Lung (tissue), 11 donors: ENCODE measurements at regions not wholly inside any gene's neighbourhood (a gene's known extent, or its start where the extent isn't known, plus 50 kb on each side); places are given as distances from the start of the nearest gene placed in this dataset.

Source experiments
- ATAC-seq: fragments of 200-7000 bp; cut with Tn5 transposase; one replicate; pipeline ENCODE4 v1.9.1; 2020; ENCODE audit warnings: moderate number of reproducible peaks; ENCODE audit not compliant: insufficient read depth, low FRiP score
- DNase-seq, 3 donors: peaks; one replicate each; pipeline ENCODE4 v3.0.0-alpha.2; 2013 to 2017
- H3K27ac ChIP-seq, 2 donors: one replicate each; pipeline ENCODE4 v1.5.1; 2013; ENCODE audit warnings: mild to moderate bottlenecking in 2 of 2, moderate library complexity in 2 of 2, control low read depth in 1 of 2, inconsistent platforms in 1 of 2, low read depth in 1 of 2, low read length in 1 of 2
- H3K27me3 ChIP-seq, 3 donors: one replicate each; pipeline ENCODE4 v1.5.1; 2013; ENCODE audit warnings: low read length in 2 of 3; ENCODE audit not compliant: control insufficient read depth in 3 of 3, insufficient read depth in 3 of 3
- H3K36me3 ChIP-seq, 4 donors: one replicate each; pipeline ENCODE4 v1.5.1; 2013; ENCODE audit warnings: low read length in 4 of 4, mild to moderate bottlenecking in 1 of 4, moderate library complexity in 1 of 4; ENCODE audit not compliant: control insufficient read depth in 4 of 4, insufficient read depth in 4 of 4
- H3K4me1 ChIP-seq, 5 donors: one replicate each; pipeline ENCODE4 v1.5.1; 2013; ENCODE audit warnings: low read length in 5 of 5, mild to moderate bottlenecking in 2 of 5, moderate library complexity in 1 of 5; ENCODE audit not compliant: control insufficient read depth in 5 of 5, insufficient read depth in 5 of 5
- H3K4me3 ChIP-seq: one replicate; pipeline ENCODE4 v1.5.1; 2013; ENCODE audit warnings: mild to moderate bottlenecking, control low read depth, moderate library complexity
- H3K9ac ChIP-seq, 2 donors: one replicate each; pipeline ENCODE4 v1.5.1; 2013; ENCODE audit warnings: low read length in 2 of 2, control low read depth in 1 of 2; ENCODE audit not compliant: insufficient read depth in 1 of 2
- H3K9me3 ChIP-seq, 4 donors: one replicate each; pipeline ENCODE4 v1.5.1; 2013; ENCODE audit warnings: low read length in 3 of 4, mild to moderate bottlenecking in 1 of 4, moderate library complexity in 1 of 4; ENCODE audit not compliant: control insufficient read depth in 4 of 4, insufficient read depth in 3 of 4
- CTCF ChIP-seq: IDR thresholded peaks from 2 replicates; pipeline ENCODE4 v1.5.1; 2012; ENCODE audit warnings: mild to moderate bottlenecking; ENCODE audit errors: control extremely low read depth, extremely low read depth
- WGBS, 2 donors: extraction: QIAGEN DNeasy Blood & Tissue Kit; methylation state at CpG; one replicate each; pipeline ENCODE4 v1.1.7; 2013; 5-methylcytosine and 5-hydroxymethylcytosine counted together
- donor health status: control.
- donor health status: control.
- donor health status: Bipolar disorder and iron deficiency.
- donor health status: healthy.
- donor health status: DM: yes; HTN: yes; CAD: no.

- Histone ChIP-seq H3K9ac (no peak overlapping the region), H3K9me3 (peaks cover 0 to 14% (median 0%) of the 10 kb centered on the region in 4 donors), H3K27ac (no peak overlapping the region), H3K4me3 (no peak overlapping the region), H3K4me1 (no peaks in the 10 kb centered on the region), H3K27me3 (peaks cover 0 to 9% (median 0%) of the 10 kb centered on the region in 3 donors), H3K36me3 (no peaks in the 10 kb centered on the region)
- ATAC-seq (no peak), DNase-seq (no peak)
- 80 to 100% methylated on average over 1 of the region's 3 CpGs for WGBS, 2 donors
- TF ChIP-seq CTCF = no peak
Observed at GRCh38 chr17:79491006-79491405, 119.8 kb downstream of the RBFOX3 start.

- Histone ChIP-seq H3K4me1 (no peaks in the 10 kb centered on the region), H3K36me3 (no peaks in the 10 kb centered on the region), H3K9ac (no peak overlapping the region), H3K27me3 (peaks cover 0 to 13% (median 5%) of the 10 kb centered on the region in 3 donors), H3K27ac (no peak overlapping the region), H3K9me3 (peaks cover 0 to 14% (median 0%) of the 10 kb centered on the region in 4 donors), H3K4me3 (no peak overlapping the region)
- TF ChIP-seq CTCF = no peak
- WGBS, 2 donors = 25 to 50% methylated on average over 1 of the region's 1 CpG
- no peak for DNase-seq
- no peak for ATAC-seq
Observed at GRCh38 chr17:79490530-79490929, 120.3 kb downstream of the RBFOX3 start.

DNA sequence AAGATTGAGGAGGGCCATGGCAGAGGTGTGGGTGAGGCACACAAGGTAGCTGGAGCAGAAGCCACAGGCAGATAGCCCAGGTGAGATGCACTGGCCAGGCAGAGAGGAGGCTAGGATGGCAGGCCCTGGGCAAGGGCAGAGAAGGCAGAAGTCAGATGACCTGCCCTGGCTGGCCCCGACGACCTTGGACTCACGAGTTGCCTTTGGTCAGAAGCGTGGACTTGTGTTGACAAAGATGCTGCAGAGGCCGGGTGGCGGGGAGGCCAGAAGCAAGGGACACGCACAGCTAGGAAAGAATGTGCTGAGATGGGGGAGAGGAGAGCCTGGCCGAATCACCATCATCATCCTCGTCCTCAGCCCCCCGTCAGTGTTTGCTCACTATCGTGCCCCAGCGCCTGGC, 123.7 kb downstream of the RBFOX3 start:
- H3K27me3 ChIP-seq = peaks cover 6 to 19% (median 6%) of the 10 kb centered on the region in 3 donors
- H3K27ac ChIP-seq = no peak overlapping the region
- H3K4me3 ChIP-seq = no peak overlapping the region
- 79 to 82% methylated on average over 12 of the region's 12 CpGs for WGBS, 2 donors
- H3K36me3 ChIP-seq = no peaks in the 10 kb centered on the region
- no peaks in the 10 kb centered on the region for H3K4me1 ChIP-seq
- no peak overlapping the region for H3K9ac ChIP-seq
- TF ChIP-seq CTCF = no peak
- peaks cover 0 to 2% (median 0%) of the 10 kb centered on the region in 4 donors for H3K9me3 ChIP-seq
- DNase-seq = no peak
- ATAC-seq = no peak

GRCh38 chr17:79485991-79486390, 124.9 kb downstream of the RBFOX3 start:
- no peak for ATAC-seq

More at GRCh38 chr17:79485991-79486390, 124.9 kb downstream of the RBFOX3 start:
- H3K4me3 ChIP-seq = no peak overlapping the region
- no peak for DNase-seq
- H3K4me1 ChIP-seq = no peaks in the 10 kb centered on the region
- H3K36me3 ChIP-seq = no peaks in the 10 kb centered on the region
- peaks cover 6 to 23% (median 6%) of the 10 kb centered on the region in 3 donors for H3K27me3 ChIP-seq
- no peak for TF ChIP-seq CTCF
- WGBS, 2 donors = 44 to 52% methylated on average over 17 of the region's 17 CpGs
- peaks cover 0 to 2% (median 0%) of the 10 kb centered on the region in 4 donors for H3K9me3 ChIP-seq
- no peak overlapping the region for H3K9ac ChIP-seq
- H3K27ac ChIP-seq = no peak overlapping the region
